Adrenal gland (tissue), 5 donors: ENCODE measurements at regions not wholly inside any gene's neighbourhood (a gene's known extent, or its start where the extent isn't known, plus 50 kb on each side); places are given as distances from the start of the nearest gene placed in this dataset.

ENCODE experiments used
- CTCF ChIP-seq, 6 experiments: fragments of 450-650 bp in 4 of 6; fragments of 200-600 bp in 2 of 6; sonication (generic) in 1 of 6; IDR thresholded peaks; 1 replicate in 5 of 6; 2 replicates in 1 of 6; pipeline versions ENCODE4 v1.5.1 to v1.8.0; 2016 to 2021; ENCODE audit warnings: antibody characterized with exemption in 6 of 6, mild to moderate bottlenecking in 2 of 6, moderate library complexity in 1 of 6
- POLR2A ChIP-seq, 2 donors: fragments of 450-650 bp; IDR thresholded peaks; one replicate each; pipeline ENCODE4 v1.6.1; 2017; ENCODE audit warnings: antibody characterized with exemption in 2 of 2, mild to moderate bottlenecking in 2 of 2, moderate library complexity in 1 of 2
- donor health status: DM: no; HTN: no; CAD: no.

GRCh38 chr3:166085164-166085856, 248.1 kb upstream of the BCHE start:
- TF ChIP-seq CTCF (IDR thresholded peaks at IDR 0.05) (no peak), POLR2A (IDR thresholded peaks at IDR 0.05) (no peak)
